ENCODE measurements at regions not wholly inside any gene's neighbourhood (a gene's known extent, or its start where the extent isn't known, plus 50 kb on each side); places are given as distances from the start of the nearest gene placed in this dataset.

GRCh38 chr10:91162495-91163268, 57.8 kb upstream of the PCGF5 start:
- H3K9me3 ChIP-seq, result no peaks in the 10 kb centered on the region
- H3K4me1 ChIP-seq, result peaks cover 31% of the 10 kb centered on the region
- TF ChIP-seq CTCF (IDR thresholded peaks at IDR 0.05), result no peak
- H3K4me3 ChIP-seq, result peak overlapping the region; percentile 98
- peak; percentile 78 to 85 (median 84) for ATAC-seq
- 0 to 1% (median 0%) methylated on average over 34 to 110 of the region's 110 CpGs for WGBS, 3 donors
- intact Hi-C loops (cut with DNase I), result loop anchor here (2.0 to 5.0 kb wide), 3 partner anchors 35 to 60 kb away; partner anchors contain the start of gene PCGF5 (in 2 of the 2)
- no peaks in the 10 kb centered on the region for H3K36me3 ChIP-seq (ENCODE audit: insufficient read depth in 1 of 2, low read depth in 1 of 2)
- H3K27ac ChIP-seq, result peak overlapping the region; percentile 99
- H3K27me3 ChIP-seq (ENCODE audit: insufficient read depth in 3 of 3, low read length in 2 of 3), result no peaks in the 10 kb centered on the region
- peak; percentile 81 to 92 for DNase-seq

- Histone ChIP-seq H3K36me3 (ENCODE audit: insufficient read depth in 1 of 2, low read depth in 1 of 2) (no peaks in the 10 kb centered on the region), H3K27ac (peak overlapping the region; percentile 99), H3K4me1 (peaks cover 31% of the 10 kb centered on the region), H3K9me3 (no peaks in the 10 kb centered on the region), H3K27me3 (ENCODE audit: insufficient read depth in 3 of 3, low read length in 2 of 3) (no peaks in the 10 kb centered on the region), H3K4me3 (peak overlapping the region; percentile 98)
- 1% methylated on average over 37 to 77 of the region's 77 CpGs for WGBS, 3 donors
- no peak for TF ChIP-seq CTCF (IDR thresholded peaks at IDR 0.05)
- DNase-seq (peak; percentile 59 to 79), ATAC-seq (peak; percentile 53 to 62 (median 58))
- intact Hi-C loops (cut with DNase I), result loop anchor here (2.0 to 5.0 kb wide), 3 partner anchors 34 to 59 kb away; partner anchors contain the start of gene PCGF5 (in 2 of the 2)
Observed at GRCh38 chr10:91163269-91163868, 57.1 kb upstream of the PCGF5 start.

GRCh38 chr10:91163869-91164474, 56.5 kb upstream of the PCGF5 start:
- Histone ChIP-seq H3K27ac (peak overlapping the region; percentile 99), H3K9me3 (no peaks in the 10 kb centered on the region), H3K4me1 (peaks cover 31% of the 10 kb centered on the region), H3K36me3 (ENCODE audit: insufficient read depth in 1 of 2, low read depth in 1 of 2) (no peaks in the 10 kb centered on the region), H3K4me3 (peak overlapping the region; percentile 98), H3K27me3 (ENCODE audit: insufficient read depth in 3 of 3, low read length in 2 of 3) (no peaks in the 10 kb centered on the region)
- WGBS, 3 donors, result 4 to 11% (median 5%) methylated on average over 38 of the region's 38 CpGs
- ATAC-seq, result peak; percentile 71 to 84 (median 80)
- DNase-seq, result peak; percentile 79 to 86
- intact Hi-C loops (cut with DNase I), result loop anchor here (2.0 to 5.0 kb wide), 3 partner anchors 33 to 58 kb away; partner anchors contain the start of gene PCGF5 (in 2 of the 2)
- no peak for TF ChIP-seq CTCF (IDR thresholded peaks at IDR 0.05)

- H3K36me3 ChIP-seq (ENCODE audit: insufficient read depth in 1 of 2, low read depth in 1 of 2), result no peaks in the 10 kb centered on the region
- intact Hi-C loops (cut with DNase I), result loop anchor here in 1 of 2 donors (5.0 kb wide), 2 partner anchors 33 to 58 kb away; partner anchors contain the start of gene PCGF5
- 67 to 82% (median 70%) methylated on average over 7 of the region's 7 CpGs for WGBS, 3 donors
- no peaks in the 10 kb centered on the region for H3K9me3 ChIP-seq
- DNase-seq (no peak), ATAC-seq (no peak)
- peak overlapping the region; percentile 99 for H3K27ac ChIP-seq
- H3K4me1 ChIP-seq, result peaks cover 31% of the 10 kb centered on the region
- no peaks in the 10 kb centered on the region for H3K27me3 ChIP-seq (ENCODE audit: insufficient read depth in 3 of 3, low read length in 2 of 3)
- H3K4me3 ChIP-seq, result peak overlapping the region; percentile 98
- no peak for TF ChIP-seq CTCF (IDR thresholded peaks at IDR 0.05)
Observed at GRCh38 chr10:91164520-91165065, 55.9 kb upstream of the PCGF5 start.

All from psoas muscle (tissue), 7 donors.